Lower lobe of right lung (tissue), 2 donors: ENCODE measurements at regions not wholly inside any gene's neighbourhood (a gene's known extent, or its start where the extent isn't known, plus 50 kb on each side); places are given as distances from the start of the nearest gene placed in this dataset.

Experiments
- ATAC-seq, 2 donors: fragments of 200-7000 bp; cut with Tn5 transposase; one replicate each; pipeline ENCODE4 v1.9.1; 2020 to 2022; ENCODE audit warnings: mild to moderate bottlenecking in 2 of 2, moderate library complexity in 2 of 2
- DNase-seq: peaks from one replicate; pipeline ENCODE4 v3.0.0-alpha.2; 2020
- H3K27ac ChIP-seq: fragments of 200-600 bp; one replicate; pipeline ENCODE4 v1.8.0; 2022
- H3K27me3 ChIP-seq: fragments of 200-600 bp; one replicate; pipeline ENCODE4 v1.8.0; 2022; ENCODE audit warnings: low read depth
- H3K36me3 ChIP-seq: fragments of 200-600 bp; one replicate; pipeline ENCODE4 v1.8.0; 2022; ENCODE audit warnings: mild to moderate bottlenecking
- H3K4me1 ChIP-seq: fragments of 200-600 bp; one replicate; pipeline ENCODE4 v1.8.0; 2022
- H3K4me3 ChIP-seq: fragments of 200-600 bp; one replicate; pipeline ENCODE4 v1.8.0; 2022; ENCODE audit warnings: mild to moderate bottlenecking
- H3K9me3 ChIP-seq: fragments of 200-600 bp; one replicate; pipeline ENCODE4 v1.8.0; 2022
- intact Hi-C: fragments of 100-400 bp; cut with DNase I; formaldehyde crosslinking; loops from one replicate; pipeline ENCODE4 v1.11.0; 2022
- TF ChIP-seq, protein P1 (sequence below): fragments of 200-600 bp; IDR thresholded peaks from one replicate; pipeline ENCODE4 v1.8.0; 2022; ENCODE audit warnings: antibody characterized with exemption, mild to moderate bottlenecking
- donor health status: DM: no; HTN: yes; CAD: no; lungs with severe emphysema.

DNA sequence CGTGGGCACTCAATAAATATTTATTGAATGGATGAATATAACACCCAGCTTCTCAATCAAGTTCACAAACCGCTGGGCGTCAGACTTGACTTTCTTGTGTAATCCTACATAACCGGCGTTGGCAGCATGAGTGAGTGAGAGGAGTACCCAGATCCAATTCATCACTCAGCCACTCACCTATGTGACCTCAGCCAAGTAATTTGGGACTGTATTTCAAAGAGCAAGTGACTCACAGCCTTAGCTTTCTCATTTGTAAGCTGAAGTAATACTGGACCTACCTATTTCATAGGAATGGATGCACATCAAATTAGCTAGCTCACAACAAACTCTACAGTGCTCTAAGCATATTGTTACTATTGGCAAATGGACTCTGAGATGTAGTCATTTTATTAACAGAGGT, 53.8 kb upstream of the FAM204A start:
- H3K4me3 ChIP-seq, result no peak overlapping the region
- DNase-seq (no peak), ATAC-seq (no peak)
- intact Hi-C loops, result no loop called here
- H3K27ac ChIP-seq, result no peak overlapping the region
- no peaks in the 10 kb centered on the region for H3K27me3 ChIP-seq
- no peaks in the 10 kb centered on the region for H3K4me1 ChIP-seq
- no peaks in the 10 kb centered on the region for H3K9me3 ChIP-seq
- TF ChIP-seq, protein P1, sequence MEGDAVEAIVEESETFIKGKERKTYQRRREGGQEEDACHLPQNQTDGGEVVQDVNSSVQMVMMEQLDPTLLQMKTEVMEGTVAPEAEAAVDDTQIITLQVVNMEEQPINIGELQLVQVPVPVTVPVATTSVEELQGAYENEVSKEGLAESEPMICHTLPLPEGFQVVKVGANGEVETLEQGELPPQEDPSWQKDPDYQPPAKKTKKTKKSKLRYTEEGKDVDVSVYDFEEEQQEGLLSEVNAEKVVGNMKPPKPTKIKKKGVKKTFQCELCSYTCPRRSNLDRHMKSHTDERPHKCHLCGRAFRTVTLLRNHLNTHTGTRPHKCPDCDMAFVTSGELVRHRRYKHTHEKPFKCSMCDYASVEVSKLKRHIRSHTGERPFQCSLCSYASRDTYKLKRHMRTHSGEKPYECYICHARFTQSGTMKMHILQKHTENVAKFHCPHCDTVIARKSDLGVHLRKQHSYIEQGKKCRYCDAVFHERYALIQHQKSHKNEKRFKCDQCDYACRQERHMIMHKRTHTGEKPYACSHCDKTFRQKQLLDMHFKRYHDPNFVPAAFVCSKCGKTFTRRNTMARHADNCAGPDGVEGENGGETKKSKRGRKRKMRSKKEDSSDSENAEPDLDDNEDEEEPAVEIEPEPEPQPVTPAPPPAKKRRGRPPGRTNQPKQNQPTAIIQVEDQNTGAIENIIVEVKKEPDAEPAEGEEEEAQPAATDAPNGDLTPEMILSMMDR, result no peak
- H3K36me3 ChIP-seq, result no peaks in the 10 kb centered on the region

DNA sequence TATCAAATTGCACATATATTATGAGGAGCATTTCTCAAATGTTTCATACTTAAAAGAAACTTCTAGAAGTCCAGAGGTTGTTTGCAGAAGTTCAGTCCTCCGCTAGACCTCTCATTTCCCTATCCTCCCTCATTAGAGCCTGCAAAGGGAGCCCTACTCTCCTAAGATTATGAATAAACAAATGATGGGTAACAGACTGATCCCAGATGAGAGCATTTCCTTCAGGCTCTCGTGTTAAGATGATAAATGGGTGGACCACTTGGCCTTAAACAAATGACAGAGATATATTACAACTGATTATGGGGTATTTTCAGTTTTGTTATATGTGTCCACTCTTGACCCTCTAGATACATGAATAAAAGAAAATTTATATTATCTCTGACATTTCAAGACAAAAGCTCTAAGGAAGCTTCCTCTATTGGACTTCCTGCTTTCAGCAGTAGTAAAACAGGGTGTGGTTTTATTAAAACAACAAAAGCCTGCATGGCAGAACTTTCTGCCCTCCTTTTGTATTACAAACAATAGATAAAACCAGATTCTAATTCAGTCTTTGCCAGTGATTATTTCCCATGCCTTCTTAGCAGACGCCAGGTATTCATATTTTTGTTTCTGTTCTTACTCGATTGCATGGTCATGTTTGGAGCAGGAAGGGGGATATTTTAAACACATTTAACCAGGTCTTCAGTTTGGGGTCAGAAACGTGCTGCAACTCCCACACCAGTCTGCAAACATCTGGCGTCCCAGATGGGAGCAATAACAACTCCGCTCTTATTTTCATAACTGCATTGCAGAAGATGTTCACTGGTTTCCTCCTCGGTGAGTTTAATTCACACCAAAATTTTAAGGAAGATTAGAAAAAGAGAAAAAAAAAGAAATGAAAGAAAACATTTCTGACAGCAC, 52.4 kb upstream of the FAM204A start:
- Histone ChIP-seq H3K4me3 (no peak overlapping the region), H3K27ac (no peak overlapping the region), H3K4me1 (no peaks in the 10 kb centered on the region), H3K27me3 (no peaks in the 10 kb centered on the region), H3K36me3 (no peaks in the 10 kb centered on the region), H3K9me3 (no peaks in the 10 kb centered on the region)
- ATAC-seq (no peak), DNase-seq (no peak)
- intact Hi-C loops, result no loop called here
- TF ChIP-seq, protein P1, result no peak

DNA sequence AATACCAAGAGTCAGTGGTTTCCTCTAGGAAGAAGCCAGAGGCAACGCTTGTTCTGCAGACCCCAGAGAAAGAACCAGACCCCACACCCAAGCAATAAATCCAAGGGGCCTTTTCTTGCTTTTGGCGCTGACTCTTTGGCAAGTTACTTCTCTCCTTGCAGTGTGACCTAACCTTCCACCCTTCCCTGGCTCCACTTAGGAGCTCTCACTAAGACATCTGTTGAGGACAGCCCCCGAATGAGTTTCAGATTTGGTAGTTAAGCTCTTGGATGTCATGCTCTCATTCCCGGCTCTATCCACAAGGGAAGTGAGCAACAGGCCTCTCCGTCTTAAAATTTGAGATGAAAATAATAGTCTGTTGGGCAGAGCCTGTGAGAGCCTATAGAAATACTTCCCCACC, 50.6 kb upstream of the FAM204A start:
- Histone ChIP-seq H3K4me3 (no peak overlapping the region), H3K4me1 (no peaks in the 10 kb centered on the region), H3K27ac (no peak overlapping the region), H3K27me3 (no peaks in the 10 kb centered on the region), H3K9me3 (peaks cover 7% of the 10 kb centered on the region), H3K36me3 (no peaks in the 10 kb centered on the region)
- intact Hi-C loops, result no loop called here
- no peak for ATAC-seq
- DNase-seq, result no peak
- TF ChIP-seq, protein P1, result no peak
